ENCODE measurements at regions not wholly inside any gene's neighbourhood (a gene's known extent, or its start where the extent isn't known, plus 50 kb on each side); places are given as distances from the start of the nearest gene placed in this dataset.

DNA sequence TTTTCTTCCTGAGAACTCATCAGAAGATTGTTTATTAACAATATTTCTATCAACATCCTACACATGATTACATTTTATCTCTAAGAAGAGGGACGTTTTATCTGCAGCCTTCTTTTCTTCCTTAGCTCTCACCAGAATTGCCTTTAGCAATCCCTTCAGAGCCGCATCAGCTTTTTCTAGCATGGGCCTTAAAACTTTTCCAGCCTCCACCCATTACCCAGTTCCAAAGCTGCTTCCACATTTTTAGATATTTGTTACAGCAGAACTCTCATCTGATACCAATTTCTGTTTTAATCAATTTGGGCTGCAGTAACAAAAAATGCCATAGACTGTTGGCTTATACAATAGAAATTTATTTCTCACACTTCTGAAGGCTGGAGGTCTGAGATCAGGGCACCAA, 281.5 kb downstream of the THBS2 start:
- no peaks in the 10 kb centered on the region for H3K9me3 ChIP-seq
- DNase-seq (no peak), ATAC-seq (no peak)
- H3K4me3 ChIP-seq = no peak overlapping the region
- TF ChIP-seq, protein P1, sequence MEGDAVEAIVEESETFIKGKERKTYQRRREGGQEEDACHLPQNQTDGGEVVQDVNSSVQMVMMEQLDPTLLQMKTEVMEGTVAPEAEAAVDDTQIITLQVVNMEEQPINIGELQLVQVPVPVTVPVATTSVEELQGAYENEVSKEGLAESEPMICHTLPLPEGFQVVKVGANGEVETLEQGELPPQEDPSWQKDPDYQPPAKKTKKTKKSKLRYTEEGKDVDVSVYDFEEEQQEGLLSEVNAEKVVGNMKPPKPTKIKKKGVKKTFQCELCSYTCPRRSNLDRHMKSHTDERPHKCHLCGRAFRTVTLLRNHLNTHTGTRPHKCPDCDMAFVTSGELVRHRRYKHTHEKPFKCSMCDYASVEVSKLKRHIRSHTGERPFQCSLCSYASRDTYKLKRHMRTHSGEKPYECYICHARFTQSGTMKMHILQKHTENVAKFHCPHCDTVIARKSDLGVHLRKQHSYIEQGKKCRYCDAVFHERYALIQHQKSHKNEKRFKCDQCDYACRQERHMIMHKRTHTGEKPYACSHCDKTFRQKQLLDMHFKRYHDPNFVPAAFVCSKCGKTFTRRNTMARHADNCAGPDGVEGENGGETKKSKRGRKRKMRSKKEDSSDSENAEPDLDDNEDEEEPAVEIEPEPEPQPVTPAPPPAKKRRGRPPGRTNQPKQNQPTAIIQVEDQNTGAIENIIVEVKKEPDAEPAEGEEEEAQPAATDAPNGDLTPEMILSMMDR (IDR thresholded peaks at IDR 0.05) = no peak
- no peak for TF ChIP-seq POLR2A (IDR thresholded peaks at IDR 0.05)
- no peaks in the 10 kb centered on the region for H3K27me3 ChIP-seq
- no peak overlapping the region for H3K27ac ChIP-seq
- no peaks in the 10 kb centered on the region for H3K36me3 ChIP-seq (replicated peaks in 1 of 2; ENCODE audit: insufficient read depth in 1 of 2, low read depth in 2 of 2)
- intact Hi-C loops (cut with DNase I) = no loop called here
- no peaks in the 10 kb centered on the region for H3K4me1 ChIP-seq
- 52 to 63% methylated on average over 2 of the region's 2 CpGs for WGBS, 2 donors

GRCh38 chr6:168971549-168971948, 282.1 kb downstream of the THBS2 start:
- no peaks in the 10 kb centered on the region for H3K4me1 ChIP-seq
- DNase-seq = no peak
- intact Hi-C loops (cut with DNase I) = no loop called here

GRCh38 chr6:168968801-168969200, 284.8 kb downstream of the THBS2 start:
- no peak overlapping the region for H3K27ac ChIP-seq
- no peak for DNase-seq
- no peak for ATAC-seq
- no peaks in the 10 kb centered on the region for H3K27me3 ChIP-seq
- H3K9me3 ChIP-seq = no peaks in the 10 kb centered on the region
- TF ChIP-seq, protein P1 (IDR thresholded peaks at IDR 0.05) = no peak
- TF ChIP-seq POLR2A (IDR thresholded peaks at IDR 0.05) = no peak
- 78 to 81% methylated on average over 3 of the region's 3 CpGs for WGBS, 2 donors
- H3K4me3 ChIP-seq = no peak overlapping the region
- H3K36me3 ChIP-seq (replicated peaks in 1 of 2; ENCODE audit: insufficient read depth in 1 of 2, low read depth in 2 of 2) = no peaks in the 10 kb centered on the region
- intact Hi-C loops (cut with DNase I) = no loop called here
- H3K4me1 ChIP-seq = no peaks in the 10 kb centered on the region

More at GRCh38 chr6:168971549-168971948, 282.1 kb downstream of the THBS2 start:
- no peak overlapping the region for H3K4me3 ChIP-seq
- no peak overlapping the region for H3K27ac ChIP-seq
- no peaks in the 10 kb centered on the region for H3K27me3 ChIP-seq
- H3K36me3 ChIP-seq (replicated peaks in 1 of 2; ENCODE audit: insufficient read depth in 1 of 2, low read depth in 2 of 2) = no peaks in the 10 kb centered on the region
- 76 to 85% methylated on average over 4 of the region's 4 CpGs for WGBS, 2 donors
- TF ChIP-seq POLR2A (IDR thresholded peaks at IDR 0.05) = no peak
- TF ChIP-seq, protein P1 (IDR thresholded peaks at IDR 0.05) = no peak
- ATAC-seq = no peak
- H3K9me3 ChIP-seq = no peaks in the 10 kb centered on the region

- H3K27ac ChIP-seq = no peak overlapping the region
These were observed 285.4 kb downstream of the THBS2 start for GRCh38 chr6:168968228-168968627.

More at GRCh38 chr6:168968228-168968627, 285.4 kb downstream of the THBS2 start:
- no peaks in the 10 kb centered on the region for H3K4me1 ChIP-seq
- 55 to 62% methylated on average over 10 of the region's 10 CpGs for WGBS, 2 donors
- ATAC-seq (peak; percentile 33), DNase-seq (peak in 3 of 4 donors; percentile 22 to 53 (median 33))
- no peak overlapping the region for H3K4me3 ChIP-seq
- no peaks in the 10 kb centered on the region for H3K9me3 ChIP-seq
- TF ChIP-seq POLR2A (IDR thresholded peaks at IDR 0.05) = no peak
- TF ChIP-seq, protein P1 (IDR thresholded peaks at IDR 0.05) = no peak
- intact Hi-C loops (cut with DNase I) = no loop called here
- no peaks in the 10 kb centered on the region for H3K36me3 ChIP-seq (replicated peaks in 1 of 2; ENCODE audit: insufficient read depth in 1 of 2, low read depth in 2 of 2)
- H3K27me3 ChIP-seq = no peaks in the 10 kb centered on the region

Data from body of pancreas (tissue), 4 donors.